K562 (cell line): ENCODE measurements at regions not wholly inside any gene's neighbourhood (a gene's known extent, or its start where the extent isn't known, plus 50 kb on each side); places are given as distances from the start of the nearest gene placed in this dataset.

Experiments used
- CEBPB ChIP-seq: fragments of 450-650 bp; IDR thresholded peaks from 2 replicates; pipeline ENCODE4 v1.6.1; 2016; ENCODE audit warnings: missing genetic modification characterization, missing compliant biosample characterization
- MAFG ChIP-seq: fragments of 450-650 bp; conservative IDR thresholded peaks from 2 replicates; pipeline ENCODE4 v1.6.1; 2016; ENCODE audit warnings: missing genetic modification characterization, missing compliant biosample characterization
- TF ChIP-seq, protein P1 (sequence below), 3 experiments: IDR thresholded peaks in 2 of 3; conservative IDR thresholded peaks in 1 of 3; 2 replicates each; pipeline ENCODE4 v1.5.1; 2011 to 2012; ENCODE audit warnings: low read length in 3 of 3, mild to moderate bottlenecking in 3 of 3, control low read depth in 2 of 3, improper control_type of control experiment in 1 of 3, inconsistent platforms in 1 of 3, low read depth in 1 of 3, mixed read lengths in 1 of 3, moderate library complexity in 1 of 3; ENCODE audit not compliant: insufficient read depth in 2 of 3

DNA sequence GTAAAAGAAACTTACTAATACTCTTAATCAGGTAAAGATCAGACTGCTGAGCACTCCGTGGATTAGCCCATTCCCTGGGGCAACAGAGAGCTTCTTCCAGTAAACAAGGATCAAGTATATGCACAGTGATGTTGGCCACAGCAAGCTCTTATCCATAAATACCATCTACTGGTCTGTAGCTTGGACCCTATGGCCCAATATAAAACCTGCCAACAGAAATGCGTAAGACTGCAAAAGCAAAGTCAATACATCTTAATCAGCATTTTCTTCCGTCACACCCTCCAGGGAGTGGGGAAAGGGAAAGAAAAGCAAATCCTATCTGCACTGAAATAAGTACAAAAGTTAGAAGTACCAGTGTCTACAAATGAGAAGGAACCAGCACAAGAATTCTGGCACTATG lies 1082.1 kb downstream of the ZPLD1 start:
- TF ChIP-seq MAFG, result no peak
- no peak for TF ChIP-seq CEBPB (tag)
- TF ChIP-seq, protein P1, sequence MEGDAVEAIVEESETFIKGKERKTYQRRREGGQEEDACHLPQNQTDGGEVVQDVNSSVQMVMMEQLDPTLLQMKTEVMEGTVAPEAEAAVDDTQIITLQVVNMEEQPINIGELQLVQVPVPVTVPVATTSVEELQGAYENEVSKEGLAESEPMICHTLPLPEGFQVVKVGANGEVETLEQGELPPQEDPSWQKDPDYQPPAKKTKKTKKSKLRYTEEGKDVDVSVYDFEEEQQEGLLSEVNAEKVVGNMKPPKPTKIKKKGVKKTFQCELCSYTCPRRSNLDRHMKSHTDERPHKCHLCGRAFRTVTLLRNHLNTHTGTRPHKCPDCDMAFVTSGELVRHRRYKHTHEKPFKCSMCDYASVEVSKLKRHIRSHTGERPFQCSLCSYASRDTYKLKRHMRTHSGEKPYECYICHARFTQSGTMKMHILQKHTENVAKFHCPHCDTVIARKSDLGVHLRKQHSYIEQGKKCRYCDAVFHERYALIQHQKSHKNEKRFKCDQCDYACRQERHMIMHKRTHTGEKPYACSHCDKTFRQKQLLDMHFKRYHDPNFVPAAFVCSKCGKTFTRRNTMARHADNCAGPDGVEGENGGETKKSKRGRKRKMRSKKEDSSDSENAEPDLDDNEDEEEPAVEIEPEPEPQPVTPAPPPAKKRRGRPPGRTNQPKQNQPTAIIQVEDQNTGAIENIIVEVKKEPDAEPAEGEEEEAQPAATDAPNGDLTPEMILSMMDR (IDR thresholded peaks at IDR 0.05 in 2 of 3, conservative IDR thresholded peaks at IDR 0.05 in 1 of 3; ENCODE audit: insufficient read depth in 2 of 3, low read depth in 1 of 3, low read length in 3 of 3), result no peak
